Activated CD4-positive, CD25-positive, alpha-beta regulatory T cell (primary cell): ENCODE measurements at regions not wholly inside any gene's neighbourhood (a gene's known extent, or its start where the extent isn't known, plus 50 kb on each side); places are given as distances from the start of the nearest gene placed in this dataset.
"Not testable (repeated sequence)": the region's sequence is repeated elsewhere in the genome, so short reads cannot be mapped to it uniquely, and the experiment has no call there.

ENCODE experiments used
- DNase-seq, 4 experiments: peaks; one replicate each; lab custom pipeline; 2025; lab: John Stamatoyannopoulos, UW

GRCh38 chr13:22939157-22939556 lies 241.6 kb upstream of the SGCG start:
- no peak for DNase-seq

GRCh38 chr13:22940090-22940710 lies 240.6 kb upstream of the SGCG start:
- no peak for DNase-seq

DNA sequence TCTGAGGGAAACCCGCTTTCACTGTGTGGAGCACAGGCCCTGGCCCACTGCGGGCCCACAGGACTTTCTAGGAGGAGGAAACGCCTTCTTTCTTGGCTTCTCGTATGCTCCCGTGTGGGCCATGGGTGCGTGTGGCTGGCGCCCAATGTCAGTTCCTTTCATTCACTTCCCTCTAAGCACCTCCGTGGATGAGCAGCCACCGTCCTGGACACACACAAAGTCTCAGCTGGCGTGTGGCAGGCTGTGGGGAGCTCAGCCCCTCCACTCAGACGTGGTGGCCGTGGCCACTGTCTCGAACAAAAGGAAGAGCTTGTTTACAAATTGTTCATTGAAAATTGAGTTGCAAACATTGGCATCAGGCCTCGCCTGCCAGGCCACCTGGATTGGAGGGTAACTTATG lies 240.0 kb upstream of the SGCG start:
- DNase-seq, result no peak

- not testable (repeated sequence) for DNase-seq
Observed at GRCh38 chr13:22941495-22941894, 239.3 kb upstream of the SGCG start.

DNA sequence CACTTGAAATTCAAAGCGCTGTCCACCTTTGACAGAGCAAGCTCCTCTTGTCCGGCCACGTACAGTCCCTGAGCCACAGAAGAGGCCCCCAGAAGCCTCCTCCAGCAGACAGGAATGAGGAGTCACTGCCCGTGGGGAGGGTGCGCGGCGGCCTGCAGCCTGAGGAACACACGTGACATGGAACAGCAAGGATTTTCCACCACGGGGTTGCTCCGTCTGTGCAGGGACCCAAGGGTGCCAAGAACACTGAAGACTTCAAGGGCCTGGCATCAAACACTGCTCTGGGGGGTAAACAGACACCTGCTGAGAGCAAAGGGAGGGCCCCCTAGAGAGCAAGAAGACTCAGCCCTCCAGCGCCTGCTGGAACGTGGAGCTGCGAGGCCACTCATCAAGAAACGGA lies 237.9 kb upstream of the SGCG start:
- DNase-seq, result not testable (repeated sequence)

GRCh38 chr13:22944378-22944777 lies 236.4 kb upstream of the SGCG start:
- no peak for DNase-seq

GRCh38 chr13:22945321-22946226 lies 235.2 kb upstream of the SGCG start:
- no peak for DNase-seq

- DNase-seq, result no peak
Observed at GRCh38 chr13:22948421-22948820, 232.4 kb upstream of the SGCG start.

DNA sequence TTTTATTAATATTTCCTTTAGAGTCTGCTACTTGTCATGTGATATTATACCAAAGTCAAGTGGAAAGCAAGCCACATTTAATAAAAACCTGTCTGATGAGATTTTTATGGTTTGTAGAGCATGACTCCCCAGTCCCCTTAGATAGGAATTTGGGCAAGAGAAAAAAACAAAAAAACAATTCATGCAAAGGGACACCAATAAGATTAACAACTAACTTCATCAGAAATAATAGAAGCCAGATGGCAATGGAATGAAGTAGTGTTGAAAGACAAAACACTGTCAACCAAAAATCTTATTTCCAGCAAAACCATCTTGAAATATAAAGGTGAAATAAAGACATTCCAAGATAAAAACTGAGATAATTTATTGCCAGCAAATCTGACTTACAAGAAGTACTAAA lies 228.8 kb upstream of the SGCG start:
- DNase-seq, result not testable (repeated sequence)

DNA sequence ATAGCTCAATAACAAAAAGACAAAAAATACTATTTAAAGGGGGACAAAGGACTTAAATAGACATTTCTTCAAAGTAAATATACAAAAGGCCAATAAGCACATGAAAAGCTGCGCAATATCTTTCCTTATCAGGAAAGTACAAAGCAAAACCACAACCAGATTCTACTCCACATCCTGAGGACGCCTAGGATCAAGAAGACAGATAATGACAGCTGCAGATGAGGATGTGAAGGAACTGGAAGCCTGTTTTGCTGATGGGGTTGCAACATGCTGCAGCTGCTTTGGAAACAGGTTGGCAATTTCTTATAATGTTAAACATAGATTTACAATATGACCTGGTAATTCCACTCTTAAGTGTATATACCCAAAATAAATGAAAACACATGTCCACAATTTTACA lies 225.6 kb upstream of the SGCG start:
- not testable (repeated sequence) for DNase-seq

- not testable (repeated sequence) for DNase-seq
Observed at GRCh38 chr13:22956456-22957115, 224.2 kb upstream of the SGCG start.

GRCh38 chr13:22959859-22960258 lies 220.9 kb upstream of the SGCG start:
- DNase-seq, result not testable (repeated sequence)

- no peak for DNase-seq
Observed at GRCh38 chr13:22960827-22961226, 220.0 kb upstream of the SGCG start.

DNA sequence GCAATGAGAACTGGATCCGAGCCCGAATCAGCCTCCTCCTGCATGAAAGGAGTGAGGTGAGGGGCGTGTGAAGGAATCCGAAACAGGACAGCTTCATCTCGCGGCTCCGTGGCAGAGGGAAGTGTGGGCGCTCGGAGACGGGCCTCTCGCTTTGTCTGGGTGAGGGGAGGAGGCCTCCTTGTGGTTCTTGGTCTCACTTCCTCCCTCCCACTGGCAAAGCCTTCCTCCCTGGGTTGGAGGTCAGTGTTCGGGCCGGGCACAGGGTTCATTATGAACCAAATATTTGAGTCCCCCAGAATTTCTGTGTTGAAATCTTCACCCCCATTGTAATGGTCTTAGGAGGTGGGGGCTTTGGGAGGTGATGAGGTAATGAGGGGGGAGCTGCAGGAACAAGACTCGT lies 219.4 kb upstream of the SGCG start:
- DNase-seq, result not testable (repeated sequence)

DNA sequence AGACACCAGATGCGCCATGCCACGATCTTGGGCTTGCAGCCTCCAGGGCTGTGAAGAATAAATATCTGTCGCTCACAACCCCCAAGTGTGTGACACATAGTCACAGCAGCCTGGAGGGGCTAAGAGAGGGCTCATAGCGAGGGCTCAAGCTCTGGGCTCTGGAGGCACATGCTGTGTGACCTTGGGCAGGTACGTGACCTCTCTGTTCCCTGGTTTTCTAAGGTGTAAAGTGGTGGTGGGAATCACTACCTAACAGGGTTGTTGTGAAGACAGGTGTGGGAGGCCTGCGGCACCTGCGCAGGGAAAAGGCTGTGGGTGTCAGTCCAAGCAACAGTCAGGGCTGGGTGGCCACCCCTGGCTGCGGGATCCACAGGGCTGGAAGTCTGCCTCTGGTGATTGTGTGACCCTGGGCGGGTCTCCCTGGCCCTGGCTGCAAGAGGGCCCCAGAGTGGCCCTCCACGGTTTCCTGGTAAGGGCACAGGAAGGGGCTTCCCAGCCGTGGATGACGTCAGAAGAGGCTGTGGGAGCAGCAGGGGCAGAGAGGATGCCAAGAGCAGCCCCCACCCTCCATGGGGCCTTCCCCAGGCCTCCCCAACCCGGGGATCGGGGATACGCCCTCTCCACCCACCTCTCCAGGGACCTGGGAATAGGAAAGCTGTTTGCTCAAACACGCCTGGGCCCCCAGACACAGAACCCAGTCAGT lies 218.8 kb upstream of the SGCG start:
- no peak for DNase-seq

DNA sequence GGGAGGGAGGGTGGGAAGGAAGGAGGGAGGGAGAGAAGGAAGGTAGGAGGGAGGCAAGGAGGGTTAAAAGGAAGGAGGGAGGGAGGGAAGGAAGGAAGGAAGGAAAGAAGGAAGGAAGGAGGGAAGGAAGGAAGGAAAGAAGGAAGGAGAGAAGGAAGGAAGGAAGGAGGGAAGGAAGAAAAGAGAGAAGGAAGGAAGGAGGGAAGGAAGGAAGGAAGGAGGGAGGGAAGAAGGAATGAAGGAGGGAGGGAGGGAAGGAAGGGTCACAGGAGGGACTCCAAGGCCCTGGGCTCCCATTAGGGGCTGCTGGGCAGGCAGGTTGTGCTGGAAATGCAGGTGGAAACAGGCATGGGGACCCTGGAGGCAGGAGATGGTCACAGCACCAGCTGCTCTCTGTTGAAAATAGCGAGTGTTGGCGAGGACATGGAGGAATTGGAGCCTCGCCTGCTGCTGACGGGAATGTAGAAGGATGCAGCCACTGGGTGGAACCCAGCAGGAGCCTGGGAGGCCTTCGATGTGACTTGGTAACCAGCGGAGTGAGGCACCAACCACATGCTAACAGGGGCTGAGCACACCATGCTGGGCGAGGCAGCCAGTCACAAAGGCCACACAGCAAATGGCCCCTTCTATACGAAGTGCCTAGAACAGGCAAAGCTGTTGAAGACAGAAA lies 217.3 kb upstream of the SGCG start:
- not testable (repeated sequence) for DNase-seq

DNA sequence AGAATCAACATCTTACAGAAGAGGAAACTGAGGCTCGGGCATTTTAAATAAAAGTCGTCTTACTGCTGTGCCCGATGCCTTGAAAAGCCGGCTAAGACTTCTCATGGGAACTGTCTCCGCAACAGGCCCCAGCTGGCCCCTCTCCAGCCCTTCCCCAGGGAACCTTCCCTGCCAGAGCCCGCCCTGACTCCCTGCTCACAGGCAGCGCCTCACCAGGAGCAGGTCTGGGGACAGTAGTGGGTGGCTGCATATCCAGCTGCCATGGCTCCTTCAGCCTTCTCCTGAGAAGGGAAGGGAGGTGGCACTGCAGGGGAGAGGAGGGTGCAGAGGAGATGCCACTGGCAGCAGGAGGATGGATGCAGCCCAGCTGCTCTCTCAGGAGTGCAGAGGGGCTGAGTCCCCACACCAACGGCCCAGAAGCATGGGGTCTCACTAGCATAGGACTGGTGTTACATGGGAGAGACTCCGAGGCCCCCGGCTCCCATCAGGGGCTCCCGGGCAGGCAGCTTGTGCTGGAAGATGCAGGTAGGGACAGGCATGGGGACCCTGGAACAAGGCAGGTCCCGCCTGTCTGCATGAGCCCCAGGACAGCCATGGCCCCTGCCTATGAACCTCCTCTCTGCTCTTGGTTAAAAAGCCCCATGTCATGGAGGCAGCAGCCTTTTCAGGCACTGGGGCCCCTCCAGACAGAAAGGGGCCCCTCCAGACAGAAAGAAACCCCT lies 216.4 kb upstream of the SGCG start:
- DNase-seq, result no peak

DNA sequence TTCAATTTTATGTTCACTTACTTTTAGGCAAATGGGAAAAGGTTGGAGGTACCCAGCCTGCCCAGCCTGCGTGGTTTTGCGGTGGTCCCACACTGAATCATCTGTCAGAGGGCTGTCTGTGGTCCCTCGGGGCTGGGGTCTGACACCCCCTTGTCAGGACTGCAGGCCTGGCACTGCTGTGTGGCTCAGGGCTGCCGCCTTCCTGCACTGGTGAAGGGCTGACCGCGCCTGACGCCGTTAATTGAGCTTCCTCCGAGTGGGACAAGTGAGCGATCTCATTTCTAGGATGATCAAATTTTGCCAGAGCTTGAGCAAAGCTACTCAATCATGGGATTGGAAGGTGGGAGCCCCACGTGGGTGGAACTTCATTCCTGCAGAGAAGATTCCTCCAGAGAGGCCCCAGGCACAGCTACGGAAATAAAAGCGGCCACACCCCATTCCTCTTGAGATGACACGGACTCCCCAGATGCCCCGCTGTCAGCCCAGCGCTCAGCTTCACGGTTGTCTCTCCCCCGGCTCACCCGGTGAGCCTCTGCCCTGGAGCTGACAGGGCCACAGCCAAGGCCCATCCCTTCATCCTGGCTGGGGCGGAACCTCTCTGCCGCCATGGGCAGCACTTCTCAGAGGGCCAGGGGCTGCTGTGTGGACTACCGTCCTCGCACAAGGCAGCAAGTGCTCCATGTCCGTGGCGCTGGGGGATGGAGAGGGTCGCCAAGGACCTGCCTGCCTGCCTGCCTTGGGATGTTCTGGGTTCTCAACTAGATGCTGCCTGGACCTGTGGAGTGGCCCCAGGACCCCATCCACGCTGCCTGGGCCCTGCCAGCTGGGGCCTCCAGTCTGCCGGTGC lies 215.5 kb upstream of the SGCG start:
- DNase-seq, result not testable (repeated sequence)

DNA sequence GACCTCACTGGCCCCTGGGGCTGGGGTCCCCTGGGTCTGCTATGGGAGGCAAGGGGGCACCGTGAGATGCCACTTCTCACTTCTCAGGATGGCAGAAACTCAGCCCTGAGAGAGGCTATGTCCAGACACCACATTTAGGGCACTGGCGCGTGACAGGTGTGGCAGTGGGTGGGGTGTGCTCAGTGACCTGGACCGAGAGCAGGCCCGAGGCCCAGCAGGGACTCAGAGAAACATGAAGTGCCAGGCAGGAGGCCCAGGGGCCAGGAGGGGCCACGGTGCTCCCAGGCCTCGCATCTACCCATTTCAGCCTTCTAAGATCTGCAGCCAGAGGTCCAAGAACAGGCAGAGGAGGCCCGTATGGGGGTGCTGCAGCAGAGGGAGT lies 214.9 kb upstream of the SGCG start:
- DNase-seq, result not testable (repeated sequence)

DNA sequence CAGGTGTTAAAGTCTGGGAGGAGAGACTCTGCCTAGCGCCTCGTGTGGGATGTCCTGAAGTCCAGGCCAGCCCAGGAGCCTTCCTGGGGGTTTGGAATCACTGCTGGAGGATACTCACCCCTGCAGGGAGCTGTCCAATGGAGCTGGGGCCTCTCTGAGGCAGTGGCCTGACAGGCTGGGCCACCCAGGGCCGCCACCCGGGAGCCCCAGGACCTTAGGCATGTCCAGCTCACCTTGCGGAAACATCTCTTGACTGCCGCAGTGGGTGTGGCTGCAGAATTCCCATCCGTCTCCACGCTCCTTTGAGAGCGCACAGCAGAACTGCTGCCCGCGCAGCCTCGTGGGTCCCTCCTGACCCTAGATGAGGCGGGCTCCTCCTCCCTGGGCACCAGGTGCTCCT lies 214.0 kb upstream of the SGCG start:
- not testable (repeated sequence) for DNase-seq
